ENCODE measurements at regions not wholly inside any gene's neighbourhood (a gene's known extent, or its start where the extent isn't known, plus 50 kb on each side); places are given as distances from the start of the nearest gene placed in this dataset.

- no peaks in the 10 kb centered on the region for H3K27me3 Mint-ChIP-seq (ENCODE audit: low read depth)
- no peak for DNase-seq
- POLR2A ChIA-PET, result no interaction called here
- H3K4me3 Mint-ChIP-seq, result no peak overlapping the region
- ATAC-seq, result no peak
- H3K4me1 Mint-ChIP-seq (ENCODE audit: low read depth), result no peaks in the 10 kb centered on the region
- no peak overlapping the region for H3K27ac Mint-ChIP-seq
- CTCF ChIA-PET, result no interaction called here
- no peaks in the 10 kb centered on the region for H3K9me3 Mint-ChIP-seq (ENCODE audit: insufficient read depth)
- no peaks in the 10 kb centered on the region for H3K36me3 Mint-ChIP-seq (ENCODE audit: low read depth)
Observed at GRCh38 chr6:50288241-50288640, 238.5 kb upstream of the DEFB112 start.

GRCh38 chr6:50288881-50289280, 239.2 kb upstream of the DEFB112 start:
- no peaks in the 10 kb centered on the region for H3K27me3 Mint-ChIP-seq (ENCODE audit: low read depth)
- CTCF ChIA-PET, result no interaction called here
- ATAC-seq, result no peak
- no peaks in the 10 kb centered on the region for H3K4me1 Mint-ChIP-seq (ENCODE audit: low read depth)
- POLR2A ChIA-PET, result no interaction called here
- no peak for DNase-seq
- no peak overlapping the region for H3K27ac Mint-ChIP-seq
- H3K9me3 Mint-ChIP-seq (ENCODE audit: insufficient read depth), result no peaks in the 10 kb centered on the region
- no peaks in the 10 kb centered on the region for H3K36me3 Mint-ChIP-seq (ENCODE audit: low read depth)
- no peak overlapping the region for H3K4me3 Mint-ChIP-seq

- ChIA-PET CTCF (no interaction called here), POLR2A (no interaction called here)
- H3K36me3 Mint-ChIP-seq (ENCODE audit: low read depth), result no peaks in the 10 kb centered on the region
- DNase-seq, result no peak
- no peaks in the 10 kb centered on the region for H3K9me3 Mint-ChIP-seq (ENCODE audit: insufficient read depth)
- no peaks in the 10 kb centered on the region for H3K27me3 Mint-ChIP-seq (ENCODE audit: low read depth)
- no peaks in the 10 kb centered on the region for H3K4me1 Mint-ChIP-seq (ENCODE audit: low read depth)
- H3K27ac Mint-ChIP-seq, result no peak overlapping the region
- no peak overlapping the region for H3K4me3 Mint-ChIP-seq
- no peak for ATAC-seq
Observed at GRCh38 chr6:50289366-50289765, 239.6 kb upstream of the DEFB112 start.

- H3K27ac Mint-ChIP-seq, result no peak overlapping the region
- ATAC-seq (no peak), DNase-seq (no peak)
- no peaks in the 10 kb centered on the region for H3K4me1 Mint-ChIP-seq (ENCODE audit: low read depth)
- peaks cover 6% of the 10 kb centered on the region for H3K9me3 Mint-ChIP-seq (ENCODE audit: insufficient read depth)
- H3K27me3 Mint-ChIP-seq (ENCODE audit: low read depth), result no peaks in the 10 kb centered on the region
- ChIA-PET POLR2A (no interaction called here), CTCF (no interaction called here)
- H3K36me3 Mint-ChIP-seq (ENCODE audit: low read depth), result no peaks in the 10 kb centered on the region
- H3K4me3 Mint-ChIP-seq, result no peak overlapping the region
Observed at GRCh38 chr6:50301307-50301706, 251.6 kb upstream of the DEFB112 start.

- POLR2A ChIA-PET, result no interaction called here
- no peak overlapping the region for H3K27ac Mint-ChIP-seq
- no peak for ATAC-seq
- no peaks in the 10 kb centered on the region for H3K36me3 Mint-ChIP-seq (ENCODE audit: low read depth)
- peaks cover 16% of the 10 kb centered on the region for H3K9me3 Mint-ChIP-seq (ENCODE audit: insufficient read depth)
- H3K27me3 Mint-ChIP-seq (ENCODE audit: low read depth), result no peaks in the 10 kb centered on the region
- CTCF ChIA-PET, result no interaction called here
- no peak overlapping the region for H3K4me3 Mint-ChIP-seq
- no peaks in the 10 kb centered on the region for H3K4me1 Mint-ChIP-seq (ENCODE audit: low read depth)
- DNase-seq, result no peak
Observed at GRCh38 chr6:50305660-50306059, 255.9 kb upstream of the DEFB112 start.

- H3K27me3 Mint-ChIP-seq (ENCODE audit: low read depth), result no peaks in the 10 kb centered on the region
- no peak overlapping the region for H3K27ac Mint-ChIP-seq
- ChIA-PET POLR2A (no interaction called here), CTCF (no interaction called here)
- ATAC-seq (no peak), DNase-seq (no peak)
- H3K4me3 Mint-ChIP-seq, result no peak overlapping the region
- H3K36me3 Mint-ChIP-seq (ENCODE audit: low read depth), result no peaks in the 10 kb centered on the region
- H3K4me1 Mint-ChIP-seq (ENCODE audit: low read depth), result no peaks in the 10 kb centered on the region
- H3K9me3 Mint-ChIP-seq (ENCODE audit: insufficient read depth), result no peaks in the 10 kb centered on the region
Observed at GRCh38 chr6:50318536-50318935, 268.8 kb upstream of the DEFB112 start.

- H3K4me3 Mint-ChIP-seq, result no peak overlapping the region
- no peaks in the 10 kb centered on the region for H3K27me3 Mint-ChIP-seq (ENCODE audit: low read depth)
- no peak overlapping the region for H3K27ac Mint-ChIP-seq
- H3K4me1 Mint-ChIP-seq (ENCODE audit: low read depth), result no peaks in the 10 kb centered on the region
- peaks cover 14% of the 10 kb centered on the region for H3K9me3 Mint-ChIP-seq (ENCODE audit: insufficient read depth)
- ATAC-seq (no peak), DNase-seq (no peak)
- no peaks in the 10 kb centered on the region for H3K36me3 Mint-ChIP-seq (ENCODE audit: low read depth)
- ChIA-PET CTCF (no interaction called here), POLR2A (no interaction called here)
Observed at GRCh38 chr6:50330347-50330746, 280.6 kb upstream of the DEFB112 start.

GRCh38 chr6:50330963-50331362, 281.2 kb upstream of the DEFB112 start:
- Mint-ChIP-seq H3K27ac (no peak overlapping the region), H3K27me3 (ENCODE audit: low read depth) (no peaks in the 10 kb centered on the region), H3K36me3 (ENCODE audit: low read depth) (no peaks in the 10 kb centered on the region), H3K4me3 (no peak overlapping the region), H3K9me3 (ENCODE audit: insufficient read depth) (peaks cover 11% of the 10 kb centered on the region), H3K4me1 (ENCODE audit: low read depth) (no peaks in the 10 kb centered on the region)
- CTCF ChIA-PET, result interaction anchor here (0.7 kb wide), 1 partner anchor 1737 kb away, joined by 3 read pairs; no protein-coding TSS in a partner anchor
- DNase-seq (no peak), ATAC-seq (no peak)
- POLR2A ChIA-PET, result no interaction called here

- Mint-ChIP-seq H3K4me1 (ENCODE audit: low read depth) (no peaks in the 10 kb centered on the region), H3K27me3 (ENCODE audit: low read depth) (no peaks in the 10 kb centered on the region), H3K4me3 (no peak overlapping the region), H3K9me3 (ENCODE audit: insufficient read depth) (peaks cover 11% of the 10 kb centered on the region), H3K27ac (no peak overlapping the region), H3K36me3 (ENCODE audit: low read depth) (no peaks in the 10 kb centered on the region)
- ChIA-PET POLR2A (no interaction called here), CTCF (no interaction called here)
- DNase-seq (no peak), ATAC-seq (no peak)
Observed at GRCh38 chr6:50333696-50334095, 284.0 kb upstream of the DEFB112 start.

- H3K36me3 Mint-ChIP-seq (ENCODE audit: low read depth), result no peaks in the 10 kb centered on the region
- DNase-seq, result no peak
- ATAC-seq, result no peak
- peaks cover 14% of the 10 kb centered on the region for H3K9me3 Mint-ChIP-seq (ENCODE audit: insufficient read depth)
- no peaks in the 10 kb centered on the region for H3K27me3 Mint-ChIP-seq (ENCODE audit: low read depth)
- H3K27ac Mint-ChIP-seq, result no peak overlapping the region
- ChIA-PET POLR2A (no interaction called here), CTCF (no interaction called here)
- no peaks in the 10 kb centered on the region for H3K4me1 Mint-ChIP-seq (ENCODE audit: low read depth)
- no peak overlapping the region for H3K4me3 Mint-ChIP-seq
Observed at GRCh38 chr6:50337532-50338122, 287.9 kb upstream of the DEFB112 start.

GRCh38 chr6:50353603-50354002, 303.9 kb upstream of the DEFB112 start:
- H3K36me3 Mint-ChIP-seq (ENCODE audit: low read depth), result no peaks in the 10 kb centered on the region

GRCh38 chr6:50358113-50358512, 308.4 kb upstream of the DEFB112 start:
- Mint-ChIP-seq H3K27me3 (ENCODE audit: low read depth) (no peaks in the 10 kb centered on the region), H3K4me1 (ENCODE audit: low read depth) (no peaks in the 10 kb centered on the region), H3K27ac (no peak overlapping the region), H3K9me3 (ENCODE audit: insufficient read depth) (peaks cover 10% of the 10 kb centered on the region), H3K4me3 (no peak overlapping the region), H3K36me3 (ENCODE audit: low read depth) (no peaks in the 10 kb centered on the region)
- POLR2A ChIA-PET, result no interaction called here
- DNase-seq (no peak), ATAC-seq (no peak)
- CTCF ChIA-PET, result no interaction called here

More at GRCh38 chr6:50353603-50354002, 303.9 kb upstream of the DEFB112 start:
- ATAC-seq (no peak), DNase-seq (no peak)
- no peak overlapping the region for H3K4me3 Mint-ChIP-seq
- CTCF ChIA-PET, result no interaction called here
- H3K27me3 Mint-ChIP-seq (ENCODE audit: low read depth), result no peaks in the 10 kb centered on the region
- no peak overlapping the region for H3K27ac Mint-ChIP-seq
- peaks cover 3% of the 10 kb centered on the region for H3K9me3 Mint-ChIP-seq (ENCODE audit: insufficient read depth)
- H3K4me1 Mint-ChIP-seq (ENCODE audit: low read depth), result no peaks in the 10 kb centered on the region
- POLR2A ChIA-PET, result no interaction called here

- ChIA-PET CTCF (no interaction called here), POLR2A (no interaction called here)
- Mint-ChIP-seq H3K4me1 (ENCODE audit: low read depth) (no peaks in the 10 kb centered on the region), H3K4me3 (no peak overlapping the region), H3K36me3 (ENCODE audit: low read depth) (no peaks in the 10 kb centered on the region), H3K27ac (no peak overlapping the region), H3K9me3 (ENCODE audit: insufficient read depth) (peaks cover 10% of the 10 kb centered on the region), H3K27me3 (ENCODE audit: low read depth) (no peaks in the 10 kb centered on the region)
- DNase-seq (no peak), ATAC-seq (no peak)
Observed at GRCh38 chr6:50361641-50362331, 312.1 kb upstream of the DEFB112 start.
